DND-41 (cell line): ENCODE measurements at regions not wholly inside any gene's neighbourhood (a gene's known extent, or its start where the extent isn't known, plus 50 kb on each side); places are given as distances from the start of the nearest gene placed in this dataset.

ENCODE experiments used
- ATAC-seq: fragments of 200-7000 bp; cut with Tn5 transposase; 3 replicates; pipeline ENCODE4 v1.9.1; 2021; ENCODE audit warnings: low read depth; ENCODE audit not compliant: insufficient read depth
- DNase-seq: peaks from one replicate; pipeline ENCODE4 v3.0.0-alpha.2; 2020
- H2AFZ ChIP-seq: 2 replicates; pipeline ENCODE4 v1.6.0; 2012; ENCODE audit warnings: low read depth, low read length
- H3K27ac ChIP-seq: 2 replicates; pipeline ENCODE4 v1.5.1; 2012; ENCODE audit warnings: low read length, inconsistent platforms
- H3K27me3 ChIP-seq: fragments of 200-600 bp; sonication (generic); 2 replicates; pipeline ENCODE4 v1.6.0; 2012; ENCODE audit warnings: low read length, mild to moderate bottlenecking, inconsistent platforms; ENCODE audit not compliant: insufficient read depth, poor library complexity
- H3K36me3 ChIP-seq: 2 replicates; pipeline ENCODE4 v1.5.1; 2012; ENCODE audit warnings: low read length, inconsistent platforms; ENCODE audit not compliant: insufficient read depth
- H3K4me1 ChIP-seq: 2 replicates; pipeline ENCODE4 v1.5.1; 2012; ENCODE audit warnings: mild to moderate bottlenecking, low read length; ENCODE audit not compliant: insufficient read depth
- H3K4me2 ChIP-seq: 2 replicates; pipeline ENCODE4 v1.6.0; 2012; ENCODE audit warnings: mild to moderate bottlenecking, moderate library complexity, low read length, inconsistent platforms; ENCODE audit not compliant: insufficient read depth
- H3K4me3 ChIP-seq, 2 experiments: fragments of 200-600 bp in 1 of 2; shearing (Covaris generic) in 1 of 2; 2 replicates each; pipeline ENCODE4 v1.5.1; 2012 to 2016; ENCODE audit warnings: inconsistent platforms in 2 of 2, low read length in 2 of 2, mild to moderate bottlenecking in 2 of 2, low read depth in 1 of 2, moderate library complexity in 1 of 2
- H3K79me2 ChIP-seq: 2 replicates; pipeline ENCODE4 v1.6.0; 2012; ENCODE audit warnings: low read length, inconsistent platforms; ENCODE audit not compliant: insufficient read depth
- H3K9ac ChIP-seq: 2 replicates; pipeline ENCODE4 v1.6.0; 2012; ENCODE audit warnings: low read depth, mild to moderate bottlenecking, inconsistent platforms, low read length, moderate library complexity
- H3K9me3 ChIP-seq: 2 replicates; pipeline ENCODE4 v1.5.1; 2012; ENCODE audit warnings: low read length, moderate library complexity, mild to moderate bottlenecking, inconsistent platforms; ENCODE audit not compliant: insufficient read depth, severe bottlenecking
- H4K20me1 ChIP-seq: 2 replicates; pipeline ENCODE4 v1.6.0; 2012; ENCODE audit warnings: low read length; ENCODE audit not compliant: insufficient read depth
- CTCF ChIP-seq: IDR thresholded peaks from 2 replicates; pipeline ENCODE4 v1.5.1; 2012; ENCODE audit warnings: borderline replicate concordance, low read length, moderate library complexity, mild to moderate bottlenecking; ENCODE audit not compliant: poor library complexity, severe bottlenecking; ENCODE audit errors: extremely low read depth
- EZH2 ChIP-seq: IDR thresholded peaks from 3 replicates; pipeline ENCODE4 v1.6.1; 2012; ENCODE audit warnings: borderline replicate concordance, low read depth, mild to moderate bottlenecking, moderate library complexity, low read length, inconsistent platforms; ENCODE audit not compliant: severe bottlenecking

GRCh38 chr11:100586361-100587101, 100.6 kb upstream of the ARHGAP42 start:
- TF ChIP-seq EZH2 = no peak
- TF ChIP-seq CTCF = no peak
- no peak for ATAC-seq

DNA sequence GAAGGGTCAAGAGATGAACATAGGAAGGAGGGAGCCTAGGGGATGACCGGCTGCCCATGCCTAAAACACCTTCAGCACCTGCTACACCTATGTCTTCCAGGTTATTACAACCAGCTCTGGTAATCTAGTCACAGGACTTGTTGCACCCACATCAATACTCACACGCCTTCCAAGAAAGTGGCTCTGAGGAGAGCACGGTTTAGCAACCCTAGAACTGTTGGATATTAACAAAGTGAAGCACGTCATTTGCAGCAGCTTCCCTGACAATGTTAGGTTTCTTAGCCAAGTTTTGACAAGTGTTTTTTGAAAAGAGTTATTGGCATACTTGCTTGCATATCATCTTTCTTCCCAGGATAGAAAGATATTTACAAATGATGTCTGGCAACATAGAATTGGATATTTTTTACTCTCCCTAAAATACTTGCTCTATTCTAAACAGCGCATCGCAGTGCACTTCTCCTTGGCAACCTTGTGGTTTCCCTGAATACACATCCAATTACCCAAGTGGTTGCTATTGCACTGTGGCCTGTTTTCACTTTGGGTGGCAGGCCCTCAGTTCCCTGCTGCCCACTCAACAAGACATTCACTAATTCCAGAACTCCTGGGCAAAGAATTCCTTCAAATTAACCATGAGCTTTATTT, 94.3 kb upstream of the ARHGAP42 start:
- no peak overlapping the region for H3K4me2 ChIP-seq
- no peaks in the 10 kb centered on the region for H3K27me3 ChIP-seq
- H3K4me1 ChIP-seq = no peaks in the 10 kb centered on the region
- no peaks in the 10 kb centered on the region for H3K79me2 ChIP-seq
- TF ChIP-seq EZH2 (no peak), CTCF (no peak)
- no peaks in the 10 kb centered on the region for H3K9me3 ChIP-seq
- H2AFZ ChIP-seq = no peak overlapping the region
- DNase-seq = no peak
- no peak overlapping the region for H3K27ac ChIP-seq
- H3K9ac ChIP-seq = no peak overlapping the region
- no peaks in the 10 kb centered on the region for H4K20me1 ChIP-seq
- H3K4me3 ChIP-seq = no peak overlapping the region
- H3K36me3 ChIP-seq = no peaks in the 10 kb centered on the region
- ATAC-seq = no peak

More at GRCh38 chr11:100586361-100587101, 100.6 kb upstream of the ARHGAP42 start:
- no peak overlapping the region for H2AFZ ChIP-seq
- H3K4me3 ChIP-seq = no peak overlapping the region
- H4K20me1 ChIP-seq = no peaks in the 10 kb centered on the region
- H3K36me3 ChIP-seq = no peaks in the 10 kb centered on the region
- no peak overlapping the region for H3K9ac ChIP-seq
- no peaks in the 10 kb centered on the region for H3K79me2 ChIP-seq
- no peaks in the 10 kb centered on the region for H3K9me3 ChIP-seq
- no peaks in the 10 kb centered on the region for H3K4me1 ChIP-seq
- H3K4me2 ChIP-seq = no peak overlapping the region
- no peak for DNase-seq
- no peaks in the 10 kb centered on the region for H3K27me3 ChIP-seq
- no peak overlapping the region for H3K27ac ChIP-seq

DNA sequence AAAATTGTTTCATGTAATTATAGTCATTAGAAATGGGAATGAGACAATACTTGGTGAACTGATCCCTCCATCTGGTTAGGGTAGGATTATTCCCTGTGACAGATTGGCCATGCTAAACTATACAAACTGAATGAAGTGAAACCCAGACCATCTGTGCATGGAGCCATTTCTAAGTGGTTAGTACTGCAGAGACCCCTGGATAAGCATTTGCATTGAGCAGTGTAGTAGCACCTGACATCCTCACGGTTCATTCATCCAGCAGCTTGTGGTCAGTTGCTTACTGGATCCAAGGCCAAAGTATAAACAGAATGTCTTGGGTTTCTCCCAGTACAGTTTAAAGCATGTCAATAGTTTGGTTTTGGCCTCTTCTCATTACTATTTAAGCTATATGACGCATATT, 93.8 kb upstream of the ARHGAP42 start:
- ATAC-seq = no peak
- no peaks in the 10 kb centered on the region for H3K27me3 ChIP-seq
- H3K9ac ChIP-seq = no peak overlapping the region
- H3K9me3 ChIP-seq = no peaks in the 10 kb centered on the region
- no peak overlapping the region for H2AFZ ChIP-seq
- H3K36me3 ChIP-seq = no peaks in the 10 kb centered on the region
- H3K4me3 ChIP-seq = no peak overlapping the region
- DNase-seq = no peak
- H4K20me1 ChIP-seq = no peaks in the 10 kb centered on the region
- H3K4me2 ChIP-seq = no peak overlapping the region
- TF ChIP-seq EZH2 (no peak), CTCF (no peak)
- no peaks in the 10 kb centered on the region for H3K79me2 ChIP-seq
- no peaks in the 10 kb centered on the region for H3K4me1 ChIP-seq
- H3K27ac ChIP-seq = no peak overlapping the region
